Activated CD4-positive, CD25-positive, alpha-beta regulatory T cell treated with anti-CD3 and anti-CD28 coated beads, Interleukin-2, amount 50 U/mL, for 24 hours (primary cell): ENCODE measurements at regions not wholly inside any gene's neighbourhood (a gene's known extent, or its start where the extent isn't known, plus 50 kb on each side); places are given as distances from the start of the nearest gene placed in this dataset.

Experiments used
- ATAC-seq, 2 donors: fragments of 150-1000 bp; cut with Tn5 transposase; one replicate each; pipeline ENCODE4 v1.10.0; 2021; ENCODE audit warnings: mild to moderate bottlenecking in 1 of 2, moderate library complexity in 1 of 2

GRCh38 chr1:239322369-239322768 is 64.0 kb upstream of the CHRM3 start:
- ATAC-seq: no peak

- ATAC-seq: no peak
These were observed 64.5 kb upstream of the CHRM3 start for GRCh38 chr1:239321877-239322276.

- no peak for ATAC-seq
These were observed 68.4 kb upstream of the CHRM3 start for GRCh38 chr1:239317948-239318347.

- no peak for ATAC-seq
These were observed 70.6 kb upstream of the CHRM3 start for GRCh38 chr1:239315631-239316217.

GRCh38 chr1:239311331-239311730 is 75.0 kb upstream of the CHRM3 start:
- no peak for ATAC-seq

- no peak for ATAC-seq
These were observed 77.6 kb upstream of the CHRM3 start for GRCh38 chr1:239308701-239309333.

GRCh38 chr1:239307886-239308285 is 78.5 kb upstream of the CHRM3 start:
- no peak for ATAC-seq

- no peak for ATAC-seq
These were observed 79.9 kb upstream of the CHRM3 start for GRCh38 chr1:239306426-239306825.

- ATAC-seq: no peak
These were observed 83.1 kb upstream of the CHRM3 start for GRCh38 chr1:239303289-239303688.

GRCh38 chr1:239302696-239303095 is 83.7 kb upstream of the CHRM3 start:
- ATAC-seq: no peak

GRCh38 chr1:239301251-239301650 is 85.1 kb upstream of the CHRM3 start:
- no peak for ATAC-seq

GRCh38 chr1:239297910-239298309 is 88.5 kb upstream of the CHRM3 start:
- ATAC-seq: no peak

- no peak for ATAC-seq
These were observed 92.8 kb upstream of the CHRM3 start for GRCh38 chr1:239293350-239294110.

- ATAC-seq: no peak
These were observed 97.4 kb upstream of the CHRM3 start for GRCh38 chr1:239288820-239289554.

GRCh38 chr1:239287296-239287695 is 99.1 kb upstream of the CHRM3 start:
- no peak for ATAC-seq

GRCh38 chr1:239283216-239283615 is 103.2 kb upstream of the CHRM3 start:
- no peak for ATAC-seq

GRCh38 chr1:239282411-239282810 is 104.0 kb upstream of the CHRM3 start:
- ATAC-seq: no peak

- ATAC-seq: no peak
These were observed 110.3 kb upstream of the CHRM3 start for GRCh38 chr1:239276051-239276450.

GRCh38 chr1:239274242-239274830 is 112.0 kb upstream of the CHRM3 start:
- no peak for ATAC-seq

- ATAC-seq: no peak
These were observed 115.9 kb upstream of the CHRM3 start for GRCh38 chr1:239270509-239270908.

GRCh38 chr1:239269706-239270105 is 116.7 kb upstream of the CHRM3 start:
- ATAC-seq: no peak

GRCh38 chr1:239268941-239269340 is 117.4 kb upstream of the CHRM3 start:
- no peak for ATAC-seq

- ATAC-seq: no peak
These were observed 118.4 kb upstream of the CHRM3 start for GRCh38 chr1:239268007-239268406.
